ENCODE measurements at regions not wholly inside any gene's neighbourhood (a gene's known extent, or its start where the extent isn't known, plus 50 kb on each side); places are given as distances from the start of the nearest gene placed in this dataset.

DNA sequence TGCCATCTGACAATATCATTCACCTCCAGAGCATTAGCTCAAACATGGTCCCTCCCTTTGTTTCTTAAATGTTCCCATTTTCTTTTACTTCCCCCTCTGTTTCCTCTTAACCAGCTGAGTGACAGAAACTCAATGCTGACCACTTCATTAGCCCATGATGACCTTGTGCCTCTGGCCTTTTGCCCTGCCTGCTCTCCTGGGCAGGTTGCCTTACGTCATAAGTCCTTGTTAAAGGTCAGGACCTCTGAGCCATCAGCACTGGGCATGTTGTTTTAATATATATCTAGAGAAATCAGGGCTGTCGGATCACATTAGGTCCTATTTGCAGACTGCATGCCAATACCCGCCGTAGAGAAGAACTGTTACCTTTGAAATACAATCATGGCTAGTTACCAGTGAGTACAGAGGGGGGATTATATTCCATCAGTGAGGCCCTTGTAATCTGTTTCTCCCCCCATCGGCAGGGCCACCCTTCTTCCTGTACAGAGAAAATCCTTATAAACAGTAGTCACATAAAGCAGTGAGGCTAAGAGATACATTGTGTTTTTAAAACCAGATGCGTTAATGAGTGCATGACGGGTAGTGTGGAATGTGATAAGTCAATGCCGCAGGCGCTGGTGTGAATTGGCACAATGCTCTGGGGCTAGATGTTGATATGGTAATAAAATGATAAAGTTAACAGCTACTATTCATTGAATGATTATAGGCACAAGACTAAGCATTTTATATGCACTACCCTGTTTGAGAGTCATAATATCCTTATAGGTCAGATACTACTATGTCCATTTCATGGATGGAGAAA is 94.3 kb upstream of the ZFHX3 start:
- peaks cover 2 to 10% (median 7%) of the 10 kb centered on the region in 4 experiments; a peak in 5 of 7 replicates for H3K4me1 ChIP-seq (replicated peaks in 1 of 4; ENCODE audit: control insufficient read depth in 3 of 4, insufficient read depth in 4 of 4, low read length in 3 of 4)
- H2AFZ ChIP-seq (ENCODE audit: low read length) = no peak overlapping the region
- no peak overlapping the region for H3K56ac ChIP-seq (replicated peaks; ENCODE audit: insufficient read length, low read depth, low read length)
- no peak overlapping the region for H2BK15ac ChIP-seq (ENCODE audit: low read length)
- no peak overlapping the region for H3K27ac ChIP-seq (ENCODE audit: low read depth, low read length)
- no peak overlapping the region for H3K9ac ChIP-seq (replicated peaks in 1 of 4; ENCODE audit: extremely low read depth in 1 of 4, low read depth in 3 of 4, low read length in 3 of 4)
- H3K18ac ChIP-seq (ENCODE audit: extremely low read depth, low read length) = no peak overlapping the region
- H2AK5ac ChIP-seq (ENCODE audit: low read depth, low read length) = no peak overlapping the region
- no peak overlapping the region for H4K5ac ChIP-seq (ENCODE audit: insufficient read length, low read depth, low read length)
- H4K8ac ChIP-seq (ENCODE audit: extremely low read depth, insufficient read depth, low read length) = no peak overlapping the region
- no peaks in the 10 kb centered on the region for H3K36me3 ChIP-seq (ENCODE audit: control insufficient read depth in 2 of 4, insufficient read depth in 4 of 4, low read length in 3 of 4)
- H3K4me3 ChIP-seq (ENCODE audit: extremely low read depth in 1 of 4, insufficient read depth in 2 of 4, low read depth in 3 of 4, low read length in 4 of 4) = no peak overlapping the region
- H2BK5ac ChIP-seq (ENCODE audit: low read depth, low read length) = no peak overlapping the region
- DNase-seq (ENCODE audit: low read depth in 1 of 2, low spot score in 2 of 2) (no peak), FAIRE-seq (no peak)
- H3K14ac ChIP-seq (ENCODE audit: insufficient read length) = no peak overlapping the region
- no peak overlapping the region for H2BK12ac ChIP-seq (ENCODE audit: low read depth, low read length)
- CTCF ChIA-PET (ENCODE audit: partially characterized antibody) = interaction anchor here (0.6 to 1.7 kb wide), 6 partner anchors 8 to 324 kb away, joined by 3 to 5 read pairs (median 4); no protein-coding TSS in a partner anchor
- 91% methylated on average over 9 of the region's 9 CpGs; no CpG with 5 or more reads in 1 of the 2 experiments for WGBS, 2 experiments (ENCODE audit: extremely low coverage in 1 of 2, insufficient coverage in 1 of 2, insufficient read length in 1 of 2, insufficient replicate concordance in 2 of 2, low coverage in 1 of 2, low lambda C conversion rate in 2 of 2, missing lambda C conversion rate in 1 of 2)
- no peak overlapping the region for H2BK20ac ChIP-seq (ENCODE audit: low read length)
- H3K4ac ChIP-seq (replicated peaks; ENCODE audit: insufficient read length, low read depth, low read length) = no peak overlapping the region
- POLR2A ChIA-PET (ENCODE audit: partially characterized antibody) = no interaction called here
- no peaks in the 10 kb centered on the region for H3K27me3 ChIP-seq (replicated peaks in 1 of 4; ENCODE audit: control insufficient read depth in 3 of 4, extremely low read depth in 1 of 4, insufficient read depth in 3 of 4, low read length in 3 of 4)
- no peak overlapping the region for H3K23ac ChIP-seq (ENCODE audit: insufficient read length)
- no peaks in the 10 kb centered on the region for H3K9me3 ChIP-seq (ENCODE audit: insufficient read depth in 2 of 2, low read depth in 1 of 2, low read length in 1 of 2)
- no peak overlapping the region for H2BK120ac ChIP-seq (replicated peaks; ENCODE audit: low read depth, low read length)
- no peak overlapping the region for H3K4me2 ChIP-seq (ENCODE audit: insufficient read depth in 1 of 2, low read depth in 2 of 2, low read length in 2 of 2)
- H3K79me1 ChIP-seq (ENCODE audit: low read depth, low read length) = no peaks in the 10 kb centered on the region
- H3K23me2 ChIP-seq (ENCODE audit: low read depth, low read length) = no peaks in the 10 kb centered on the region
- no peaks in the 10 kb centered on the region for H4K20me1 ChIP-seq (replicated peaks in 1 of 2; ENCODE audit: control insufficient read depth in 1 of 2, insufficient read depth in 2 of 2, low read length in 2 of 2)
- H3K79me2 ChIP-seq (ENCODE audit: control insufficient read depth in 1 of 2, insufficient read depth in 2 of 2, low read length in 2 of 2) = no peaks in the 10 kb centered on the region
- no peak overlapping the region for H4K91ac ChIP-seq (replicated peaks; ENCODE audit: insufficient read length, low read length)
- TF ChIP-seq SAP30 (IDR thresholded peaks at IDR 0.05; ENCODE audit: insufficient read depth, insufficient replicate concordance, low read length) (no peak), JUND (IDR thresholded peaks at IDR 0.05; ENCODE audit: low read length) (no peak), PHF8 (conservative IDR thresholded peaks at IDR 0.05; ENCODE audit: low read depth, low read length) (no peak), SIN3A (conservative IDR thresholded peaks at IDR 0.05 in 1 of 2, IDR thresholded peaks at IDR 0.05 in 1 of 2; ENCODE audit: low read depth in 1 of 2, low read length in 2 of 2) (no peak), POU5F1 (IDR thresholded peaks at IDR 0.05; ENCODE audit: low read depth, low read length) (no peak), SIRT6 (IDR thresholded peaks at IDR 0.05; ENCODE audit: low read length) (no peak), RNF2 (IDR thresholded peaks at IDR 0.05; ENCODE audit: borderline replicate concordance, low read depth, low read length, missing control alignments, poor library complexity, severe bottlenecking) (no peak), CTCF (IDR thresholded peaks at IDR 0.05; ENCODE audit: control extremely low read depth in 1 of 3, insufficient read depth in 1 of 3, low read depth in 1 of 3, low read length in 3 of 3) (no peak), TAF1 (IDR thresholded peaks at IDR 0.05; ENCODE audit: low read depth, low read length) (no peak), TBP (IDR thresholded peaks at IDR 0.05; ENCODE audit: low read depth, low read length) (no peak)

Measured in H1 (cell line).